ENCODE measurements at regions not wholly inside any gene's neighbourhood (a gene's known extent, or its start where the extent isn't known, plus 50 kb on each side); places are given as distances from the start of the nearest gene placed in this dataset.

GRCh38 chr16:9655051-9655450 lies 527.2 kb downstream of the GRIN2A start:
- no peak for TF ChIP-seq GATA2 (IDR thresholded peaks at IDR 0.05; ENCODE audit: low read depth, low read length)
- no peak for TF ChIP-seq GATA3 (IDR thresholded peaks at IDR 0.05; ENCODE audit: low read depth, low read length)

All from SH-SY5Y (cell line).